GM21619 (cell line): ENCODE measurements at regions not wholly inside any gene's neighbourhood (a gene's known extent, or its start where the extent isn't known, plus 50 kb on each side); places are given as distances from the start of the nearest gene placed in this dataset.
"Not testable (repeated sequence)": the region's sequence is repeated elsewhere in the genome, so short reads cannot be mapped to it uniquely, and the experiment has no call there.

Experiments
- ATAC-seq: cut with Tn5 transposase; IDR thresholded peaks from one replicate; pipeline ENCODE4 v1.9.1; 2021; ENCODE audit not compliant: unreplicated experiment

DNA sequence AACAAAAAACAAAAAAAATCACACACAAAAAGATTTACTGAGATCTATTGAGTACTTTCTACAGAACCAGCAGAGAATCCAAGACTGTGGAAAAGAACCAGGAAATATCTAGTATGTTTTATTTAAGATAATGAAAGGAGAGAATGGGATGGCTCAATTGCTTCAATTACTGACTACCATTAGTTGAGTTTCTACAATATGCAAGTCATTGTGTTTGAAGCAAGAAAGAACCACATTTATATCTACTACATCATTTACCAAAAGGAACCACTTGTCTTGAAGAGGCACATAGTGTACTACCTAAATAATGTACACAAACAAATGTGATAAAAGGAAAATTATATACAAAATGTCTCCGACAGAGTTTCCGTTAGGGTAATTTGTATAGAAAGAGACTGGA is 325.9 kb upstream of the TNC start:
- no peak for ATAC-seq

DNA sequence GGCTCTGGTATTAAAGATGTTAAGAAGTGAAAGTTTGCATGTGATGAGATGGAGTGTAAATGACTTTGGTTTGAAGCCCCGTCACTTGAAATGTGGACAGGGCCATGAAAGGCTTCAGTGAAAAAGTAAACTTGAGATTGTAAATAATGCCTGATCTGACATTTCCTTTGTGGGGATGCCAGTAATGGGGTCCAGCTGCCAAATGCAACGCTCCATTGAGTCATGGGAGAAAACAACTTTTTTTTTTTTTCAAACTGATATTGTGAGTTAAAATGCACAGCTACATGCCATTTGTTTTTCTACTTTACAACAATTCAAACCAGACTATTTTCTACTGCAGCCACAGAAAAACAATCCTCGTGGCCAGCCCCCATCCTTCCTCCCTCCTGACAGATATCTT is 327.0 kb upstream of the TNC start:
- no peak for ATAC-seq

- ATAC-seq, result no peak
Measured at GRCh38 chr9:115445655-115446054, 327.7 kb upstream of the TNC start.

DNA sequence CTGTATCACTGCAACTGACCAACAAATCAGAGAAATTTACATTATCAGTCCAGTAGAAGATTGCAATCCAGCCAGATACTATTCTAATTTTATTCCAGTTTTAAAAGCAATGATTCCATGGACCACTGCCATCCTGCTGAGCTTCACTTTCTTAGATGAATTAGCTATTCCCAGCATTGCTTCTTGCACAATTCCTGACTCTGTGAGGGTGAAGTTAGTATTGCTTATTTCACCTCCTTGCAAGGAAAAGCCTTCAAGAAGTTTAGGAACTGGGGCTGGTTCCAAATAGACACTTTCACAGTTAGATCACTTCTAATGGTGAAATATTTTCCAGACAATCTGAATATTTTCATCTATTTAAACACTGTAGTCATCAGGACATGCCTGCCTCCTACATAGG is 338.6 kb upstream of the TNC start:
- no peak for ATAC-seq

DNA sequence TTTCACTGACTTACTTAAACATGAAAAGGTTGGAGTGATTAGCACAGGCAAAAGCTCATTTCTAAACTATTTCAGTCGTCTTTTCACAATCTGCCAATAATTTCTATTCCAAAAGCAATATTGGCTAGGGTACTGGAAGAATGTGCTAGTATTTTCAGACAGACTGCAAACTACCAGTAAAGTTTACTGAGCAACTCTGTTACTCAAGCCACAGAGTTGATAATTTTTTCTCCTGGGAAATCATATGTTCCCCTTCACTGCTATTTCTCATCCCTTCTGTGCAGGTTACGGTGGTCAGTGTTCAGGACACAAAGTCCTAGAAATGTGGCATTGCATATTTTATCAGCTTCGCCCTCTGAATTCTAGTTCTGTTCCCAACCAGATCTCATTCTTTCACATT is 343.3 kb upstream of the TNC start:
- ATAC-seq, result no peak

DNA sequence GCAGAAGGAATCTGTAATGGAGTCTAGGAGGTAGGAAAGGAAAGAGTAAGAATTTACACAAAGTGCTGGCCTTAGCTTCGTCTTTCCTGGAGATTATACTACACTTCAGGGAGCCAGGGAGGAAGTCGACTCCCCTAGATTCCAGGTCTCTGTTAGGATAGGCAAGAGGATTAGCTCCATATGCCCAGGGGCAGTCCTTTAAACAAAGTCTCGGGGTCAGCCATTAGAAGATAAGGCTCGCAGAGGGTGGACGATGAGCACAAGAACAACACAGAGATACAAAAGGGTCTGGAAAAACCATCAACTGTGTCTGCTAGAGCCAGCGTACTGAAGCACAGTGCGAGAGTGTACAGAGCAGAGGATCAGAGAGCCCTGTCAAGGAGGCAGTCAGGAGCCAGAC is 344.7 kb upstream of the TNC start:
- no peak for ATAC-seq

GRCh38 chr9:115466756-115467155 is 348.8 kb upstream of the TNC start:
- no peak for ATAC-seq

DNA sequence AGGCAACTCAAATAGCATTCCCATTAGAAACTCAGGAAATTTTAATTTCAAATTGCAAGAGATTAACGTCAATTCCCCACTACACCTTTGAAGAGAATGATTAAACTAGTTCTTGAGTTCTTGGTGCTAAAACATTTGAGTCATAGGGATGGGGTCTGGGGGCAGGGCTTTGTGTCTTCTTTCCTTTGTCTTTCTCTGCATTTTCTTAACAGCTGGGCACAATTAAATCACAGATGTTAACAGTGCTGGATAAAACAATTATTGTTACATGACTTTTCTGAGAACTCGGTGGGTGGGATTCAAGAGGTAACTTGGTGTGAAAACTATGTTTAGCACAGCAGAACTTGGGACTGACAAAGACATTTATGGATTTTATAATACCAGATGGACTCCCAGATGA is 351.9 kb upstream of the TNC start:
- ATAC-seq, result no peak

GRCh38 chr9:115473032-115473431 is 355.1 kb upstream of the TNC start:
- not testable (repeated sequence) for ATAC-seq

DNA sequence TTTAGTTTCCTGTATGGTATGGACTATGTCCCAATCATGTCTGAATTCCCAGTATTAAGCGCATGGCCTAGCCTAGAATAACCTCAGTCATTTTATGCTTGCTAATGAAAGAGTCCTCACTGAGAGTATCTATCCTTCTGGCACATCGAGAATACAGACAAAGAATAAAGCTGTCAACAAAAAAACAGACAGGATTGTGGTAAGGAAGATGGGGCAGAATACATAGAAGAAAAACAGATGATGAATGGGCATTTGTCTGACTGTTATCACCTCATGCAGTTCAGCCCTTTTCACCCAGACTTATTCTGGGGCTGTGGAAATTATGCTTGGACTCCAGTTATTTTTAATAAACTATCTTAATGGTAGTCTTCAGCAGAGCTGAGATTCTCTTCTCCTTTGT is 363.8 kb upstream of the TNC start:
- ATAC-seq, result no peak

DNA sequence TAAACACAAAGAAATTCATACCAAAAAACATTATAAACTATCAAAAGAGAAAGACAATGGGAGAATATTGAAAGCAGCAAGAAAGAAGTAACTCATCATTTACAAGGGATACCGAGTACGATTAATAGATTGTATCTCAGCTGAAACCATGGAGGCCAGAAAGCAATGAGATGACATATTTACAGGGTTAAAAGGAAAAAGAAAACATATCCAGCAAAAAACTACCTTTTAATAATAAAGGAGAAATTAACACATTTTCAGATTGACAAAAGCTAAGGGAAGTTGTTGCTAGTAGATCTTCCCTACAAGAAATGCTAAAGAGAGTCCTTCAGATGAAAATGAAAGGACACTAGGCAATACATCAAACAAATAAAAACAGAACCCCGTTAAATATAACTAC is 364.8 kb upstream of the TNC start:
- no peak for ATAC-seq

- no peak for ATAC-seq
Measured at GRCh38 chr9:115492869-115493268, 374.9 kb upstream of the TNC start.

DNA sequence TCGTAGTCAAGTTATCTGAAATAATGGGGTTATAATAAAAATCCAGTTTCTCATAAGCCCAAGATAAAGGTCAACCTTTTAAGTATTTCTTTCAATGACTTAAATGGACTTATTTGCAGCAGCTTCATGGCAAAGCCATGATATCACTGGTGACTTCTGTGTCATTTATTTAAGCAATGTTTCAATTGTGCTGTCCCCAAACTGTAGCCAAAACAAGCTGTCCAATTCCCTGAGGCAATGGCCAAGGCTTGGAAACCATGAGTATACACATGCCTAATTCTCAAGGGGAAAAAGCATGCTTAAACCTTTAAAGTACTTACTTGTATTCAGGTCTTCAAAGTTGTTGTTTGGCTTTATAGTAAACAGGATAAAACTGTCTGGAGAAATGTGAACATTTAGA is 376.4 kb upstream of the TNC start:
- ATAC-seq, result no peak

GRCh38 chr9:115495052-115495635 is 377.2 kb upstream of the TNC start:
- ATAC-seq, result no peak

DNA sequence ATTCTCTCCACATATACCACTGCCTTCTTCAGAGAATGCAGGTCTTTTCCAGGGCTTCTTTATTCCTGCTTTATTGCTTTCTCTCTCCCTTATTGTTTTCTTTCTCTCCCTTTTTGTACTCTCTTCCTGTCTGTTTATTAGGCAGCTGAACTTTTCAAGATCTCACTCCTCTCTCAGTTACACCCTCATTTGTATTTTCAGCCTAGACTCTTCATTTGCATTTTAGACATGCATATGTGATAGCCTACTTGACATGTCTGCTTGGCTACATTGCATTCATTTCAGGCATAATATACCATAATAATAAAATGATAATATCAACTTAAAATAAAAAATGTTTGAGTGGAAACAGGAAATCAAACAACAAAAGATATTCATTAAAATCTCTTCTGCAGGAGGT is 377.9 kb upstream of the TNC start:
- ATAC-seq, result no peak

GRCh38 chr9:115498303-115498702 is 380.3 kb upstream of the TNC start:
- ATAC-seq, result no peak

- ATAC-seq, result no peak
Measured at GRCh38 chr9:115507148-115507547, 389.2 kb upstream of the TNC start.

DNA sequence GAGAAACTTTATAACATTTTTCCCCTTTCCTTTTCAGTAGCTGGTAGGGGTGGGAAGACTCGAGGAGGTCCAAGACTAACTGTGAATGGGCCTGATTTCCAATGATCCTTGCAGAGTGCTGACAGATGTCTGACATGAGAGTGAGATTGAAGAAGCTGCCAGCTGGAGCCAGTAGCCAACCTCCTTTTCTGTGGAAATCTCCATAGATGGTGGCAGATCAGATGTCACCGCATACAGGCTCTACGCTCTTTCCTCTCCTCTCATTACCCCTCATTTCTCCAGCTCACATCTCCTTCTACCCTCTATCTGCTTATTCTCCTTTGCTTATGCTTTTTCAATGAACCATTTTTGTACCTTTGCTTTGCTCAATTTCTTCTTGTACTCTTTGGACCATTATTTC is 395.2 kb upstream of the TNC start:
- ATAC-seq, result no peak

DNA sequence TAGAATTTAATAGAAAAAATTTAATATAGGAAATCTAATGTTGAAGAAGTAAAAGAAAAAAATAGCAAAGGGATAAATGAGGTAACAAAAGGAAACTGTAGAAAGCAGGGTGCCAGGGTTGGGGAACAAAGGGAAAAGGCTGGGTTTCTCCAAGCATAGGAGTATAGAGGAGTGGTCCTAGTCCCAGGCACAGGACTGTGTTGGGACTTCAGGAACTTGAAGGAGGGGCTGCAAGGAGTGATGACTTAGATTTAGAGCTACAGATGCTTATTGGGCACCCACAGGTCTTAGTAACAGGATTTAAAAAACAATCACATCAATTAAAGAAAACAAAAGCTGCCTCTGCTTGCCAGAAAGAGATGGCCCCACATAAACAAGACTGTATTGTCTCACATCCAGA is 396.5 kb upstream of the TNC start:
- no peak for ATAC-seq

- no peak for ATAC-seq
Measured at GRCh38 chr9:115517335-115518075, 399.5 kb upstream of the TNC start.

GRCh38 chr9:115520646-115521045 is 402.7 kb upstream of the TNC start:
- no peak for ATAC-seq

GRCh38 chr9:115522912-115523311 is 405.0 kb upstream of the TNC start:
- ATAC-seq, result no peak

DNA sequence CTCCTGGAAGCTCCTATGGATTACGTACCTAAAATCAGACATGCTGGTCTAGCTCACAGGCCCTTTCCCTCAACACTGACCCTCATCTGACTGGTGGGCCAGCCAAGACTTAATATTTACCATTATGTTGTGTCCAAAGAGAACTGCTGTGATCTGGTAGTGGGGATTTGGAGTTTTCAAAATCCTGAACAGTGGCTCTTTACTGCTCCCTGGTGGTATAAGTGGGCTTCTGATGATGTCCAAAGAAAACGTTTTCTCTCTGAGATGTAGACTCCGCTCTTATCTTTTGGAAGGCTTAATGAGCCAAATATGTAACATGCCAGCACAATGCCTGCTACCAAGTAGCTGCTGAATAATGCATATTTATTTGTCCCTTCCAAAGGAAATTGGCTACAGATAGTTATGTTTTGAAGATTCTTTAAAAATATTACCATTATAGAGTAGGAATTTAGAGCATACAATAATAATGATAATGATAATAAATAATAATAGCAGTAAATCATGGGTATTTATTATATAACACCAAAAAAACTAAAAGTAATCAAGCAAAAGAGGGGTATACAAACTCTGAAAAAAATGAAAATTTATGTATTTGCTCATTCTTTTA is 406.6 kb upstream of the TNC start:
- peak; percentile 56 for ATAC-seq
